ENCODE measurements at regions not wholly inside any gene's neighbourhood (a gene's known extent, or its start where the extent isn't known, plus 50 kb on each side); places are given as distances from the start of the nearest gene placed in this dataset.

- no peak for TF ChIP-seq CHD7 (IDR thresholded peaks at IDR 0.05; ENCODE audit: insufficient replicate concordance, low read length)
- no peak for TF ChIP-seq CEBPB (IDR thresholded peaks at IDR 0.05; ENCODE audit: low read depth, low read length)
- no peak for TF ChIP-seq SAP30 (IDR thresholded peaks at IDR 0.05; ENCODE audit: insufficient read depth, insufficient replicate concordance, low read length)
- no peak for TF ChIP-seq BRCA1 (IDR thresholded peaks at IDR 0.05; ENCODE audit: low read depth, low read length)
- no peak for TF ChIP-seq GABPA (IDR thresholded peaks at IDR 0.05; ENCODE audit: borderline replicate concordance, insufficient read depth, low read length)
- no peak for TF ChIP-seq RAD21 (IDR thresholded peaks at IDR 0.05 in 1 of 2, conservative IDR thresholded peaks at IDR 0.05 in 1 of 2; ENCODE audit: low read depth in 2 of 2, low read length in 2 of 2)
- no peak for TF ChIP-seq ATF3 (IDR thresholded peaks at IDR 0.05; ENCODE audit: insufficient read depth, low read depth, low read length)
- TF ChIP-seq SUZ12 (IDR thresholded peaks at IDR 0.05; ENCODE audit: low read length) = no peak
- no peak for TF ChIP-seq HDAC6 (IDR thresholded peaks at IDR 0.05; ENCODE audit: low read depth, low read length)
- no peak for TF ChIP-seq NRF1 (IDR thresholded peaks at IDR 0.05; ENCODE audit: low read depth, low read length)
- TF ChIP-seq POLR2A (IDR thresholded peaks at IDR 0.05; ENCODE audit: control extremely low read depth in 1 of 2, low read depth in 2 of 2, low read length in 2 of 2) = no peak
Measured at GRCh38 chr6:67839818-67840217, 795.3 kb upstream of the ADGRB3 start (continued).

Measured in H1 (cell line).